Mucosa of gallbladder (tissue), 1 donor: ENCODE measurements at regions not wholly inside any gene's neighbourhood (a gene's known extent, or its start where the extent isn't known, plus 50 kb on each side); places are given as distances from the start of the nearest gene placed in this dataset.
"Not testable (repeated sequence)": the region's sequence is repeated elsewhere in the genome, so short reads cannot be mapped to it uniquely, and the experiment has no call there.

Source experiments
- DNase-seq: peaks from one replicate; pipeline ENCODE4 v3.0.0-alpha.2; 2020; ENCODE audit warnings: low spot score
- donor health status: DM: no; HTN: no; CAD: no.

DNA sequence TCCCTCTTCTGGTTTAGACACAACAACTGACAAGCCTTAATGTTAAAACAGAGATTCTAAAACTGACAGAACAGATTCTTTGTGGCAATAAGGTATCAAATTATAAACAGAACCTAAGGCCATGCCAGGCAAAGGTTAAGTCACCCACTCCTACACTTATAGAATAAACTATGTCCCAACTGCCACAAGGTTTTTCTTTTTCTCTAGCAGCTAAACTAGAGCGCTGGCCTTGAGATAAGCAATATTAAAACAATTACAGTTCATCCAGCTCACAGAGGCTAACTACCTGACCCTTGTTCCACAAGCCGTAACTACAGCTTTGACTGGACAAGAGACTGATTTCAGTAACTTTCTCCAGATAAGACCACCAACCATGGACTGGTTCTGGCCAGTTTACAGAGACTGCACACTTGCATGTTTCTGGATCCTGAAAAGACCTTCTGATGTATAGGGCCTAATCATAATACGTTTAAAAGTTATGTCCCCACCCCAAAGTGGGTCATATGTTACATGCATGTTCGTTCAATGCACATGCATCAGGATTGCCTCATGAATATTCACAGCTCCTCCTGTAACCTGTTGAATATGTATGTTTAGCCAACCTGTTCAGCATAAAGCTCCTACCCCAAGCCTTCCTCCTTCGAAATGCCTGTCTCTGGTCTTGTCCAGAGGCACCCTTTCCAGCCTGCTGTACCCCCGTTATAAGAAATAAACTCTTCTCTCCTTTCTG, 61.9 kb upstream of the VASH1 start:
- no peak for DNase-seq

DNA sequence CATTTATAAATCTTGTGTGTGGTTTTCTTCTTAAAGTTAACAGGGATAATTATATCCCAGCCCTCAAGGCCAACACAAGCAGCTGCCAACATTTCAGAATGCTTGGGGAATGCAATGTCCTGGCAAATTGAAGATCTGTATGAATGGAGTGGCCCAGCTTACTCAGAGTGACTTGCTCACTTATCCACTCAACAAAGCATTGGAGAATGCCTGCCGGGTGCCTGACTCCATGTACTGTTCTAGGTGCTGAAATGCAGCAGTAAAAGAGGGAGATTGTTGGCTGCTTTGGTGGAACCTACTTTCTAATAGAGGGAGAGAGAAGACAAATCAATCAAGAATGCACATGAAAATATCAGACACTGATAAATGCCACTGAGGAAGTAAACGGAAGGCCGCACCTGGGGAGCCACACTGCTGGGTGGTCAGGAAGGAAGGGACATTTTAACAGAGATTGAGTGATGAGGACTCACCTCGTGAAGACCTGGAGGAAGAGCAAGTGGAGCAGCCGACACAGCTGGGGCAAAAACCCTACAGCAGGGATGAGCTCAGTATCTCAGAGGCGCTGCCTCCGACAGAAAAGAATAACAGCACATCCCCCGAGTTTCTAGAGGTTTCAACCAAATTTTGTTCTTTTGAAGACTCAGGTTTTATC, 61.2 kb upstream of the VASH1 start:
- no peak for DNase-seq

DNA sequence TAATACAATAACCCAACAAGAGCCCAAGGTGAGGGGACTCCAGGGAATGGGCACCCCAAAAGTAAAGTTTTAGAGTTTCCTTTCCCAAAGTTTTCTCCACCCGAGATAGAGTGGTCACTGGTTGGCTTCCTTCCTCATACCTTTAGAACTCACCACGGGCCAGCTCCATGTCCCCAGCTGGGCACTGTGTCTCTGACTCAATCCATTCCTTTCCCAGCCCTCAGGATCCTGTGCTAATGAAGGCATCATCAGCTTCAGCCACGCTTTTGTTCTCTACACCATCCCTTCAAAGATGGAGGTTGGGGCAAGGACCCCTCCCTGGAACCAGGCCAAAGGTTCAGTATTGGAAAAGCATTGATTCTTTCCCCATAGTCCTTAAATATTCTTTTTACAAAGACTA, 59.8 kb upstream of the VASH1 start:
- no peak for DNase-seq

GRCh38 chr14:76701981-76702380, 59.3 kb upstream of the VASH1 start:
- no peak for DNase-seq

DNA sequence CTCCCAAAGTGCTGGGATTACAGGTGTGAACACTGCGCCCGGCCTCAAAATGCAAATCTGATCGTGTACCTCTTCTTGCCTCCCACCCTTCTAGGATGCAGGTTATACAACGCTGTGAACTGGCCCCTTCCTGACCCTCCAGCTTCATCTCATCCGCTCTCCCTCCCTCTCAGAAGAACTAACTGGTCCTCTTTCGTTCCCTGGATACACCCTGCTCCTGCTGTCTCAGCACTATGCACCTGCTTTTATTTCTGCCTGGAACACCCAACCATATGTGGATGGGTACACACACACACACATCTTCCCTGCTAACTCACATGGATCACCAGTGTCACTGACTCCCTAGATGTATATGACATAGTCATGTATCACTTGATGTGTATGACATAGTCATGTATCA, 56.1 kb upstream of the VASH1 start:
- DNase-seq, result no peak

- not testable (repeated sequence) for DNase-seq
These were observed 55.1 kb upstream of the VASH1 start for GRCh38 chr14:76706207-76706606.

DNA sequence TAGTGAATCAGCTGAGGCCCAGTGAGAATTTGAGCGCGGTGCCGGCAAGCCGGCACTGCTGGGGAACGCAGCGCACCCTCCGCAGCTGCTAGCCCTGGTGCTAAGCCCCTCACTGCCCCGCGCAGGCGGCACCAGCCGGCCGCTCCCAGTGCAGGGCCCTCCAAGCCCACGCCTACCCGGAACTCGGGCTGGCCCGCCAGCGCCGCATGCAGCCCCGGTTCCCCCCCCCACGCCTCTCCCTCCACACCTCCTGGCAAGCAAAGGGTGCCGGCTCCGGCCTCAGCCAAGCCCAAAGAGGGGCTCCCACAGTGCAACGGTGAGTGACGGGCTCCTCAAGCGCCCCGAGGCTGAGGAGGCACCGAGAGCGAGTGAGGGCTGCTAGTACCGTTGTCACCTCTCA, 54.5 kb upstream of the VASH1 start:
- DNase-seq, result no peak

DNA sequence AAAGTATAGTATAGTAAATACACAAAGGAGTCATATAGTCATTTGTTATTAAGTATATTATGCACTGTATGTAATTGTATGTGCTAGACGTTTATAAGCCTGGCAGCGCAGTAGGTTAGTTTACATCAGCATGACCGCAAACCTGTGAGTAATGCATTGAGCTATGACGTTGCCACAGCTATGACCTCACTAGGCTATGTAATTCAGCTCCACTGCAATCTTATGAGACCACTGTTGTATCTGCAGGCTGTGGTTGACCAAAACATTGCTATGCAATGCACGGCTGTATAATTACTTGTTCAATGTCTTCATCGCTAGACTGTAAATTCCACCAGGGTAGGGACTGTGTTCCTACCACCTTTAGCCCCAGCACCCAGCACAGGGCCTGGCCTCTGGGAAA, 53.2 kb upstream of the VASH1 start:
- no peak for DNase-seq

DNA sequence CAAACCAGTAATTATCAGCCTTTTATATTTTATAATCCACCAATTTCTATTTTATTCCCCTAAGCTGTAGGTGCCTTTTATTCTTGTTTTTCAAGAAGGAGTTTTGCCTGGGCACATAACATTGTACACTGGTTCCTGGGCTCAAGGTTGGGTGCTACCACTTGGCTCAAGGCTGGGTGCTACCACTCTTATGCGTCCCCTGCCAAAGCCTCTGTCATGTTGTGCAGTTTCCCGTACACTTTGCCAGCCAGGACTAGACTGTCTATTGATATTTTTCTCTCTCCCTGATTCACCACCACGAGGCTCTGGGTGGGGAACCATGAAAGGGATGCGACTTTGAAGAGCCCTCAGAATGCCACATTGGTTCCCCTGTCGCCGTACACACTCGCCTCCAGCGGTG, 52.5 kb upstream of the VASH1 start:
- no peak for DNase-seq

- no peak for DNase-seq
These were observed 50.9 kb upstream of the VASH1 start for GRCh38 chr14:76710056-76711010.
